HepG2 (cell line): ENCODE measurements at regions not wholly inside any gene's neighbourhood (a gene's known extent, or its start where the extent isn't known, plus 50 kb on each side); places are given as distances from the start of the nearest gene placed in this dataset.

Experiments used
- ATAD3A ChIP-seq: sonication (generic); formaldehyde crosslinking; IDR thresholded peaks from 2 replicates; pipeline ENCODE4 v1.4.0; 2020; ENCODE audit warnings: missing genetic modification reagents
- ESRRA ChIP-seq: sonication (generic); formaldehyde crosslinking; IDR thresholded peaks from 2 replicates; pipeline ENCODE4 v1.5.1; 2020; ENCODE audit warnings: mild to moderate bottlenecking, low read depth, missing genetic modification reagents
- FOXA3 ChIP-seq: IDR thresholded peaks from 2 replicates; pipeline ENCODE4 v1.6.1; 2016; ENCODE audit warnings: missing genetic modification reagents, missing compliant biosample characterization
- FOXO4 ChIP-seq: sonication (generic); formaldehyde crosslinking; conservative IDR thresholded peaks from 2 replicates; pipeline ENCODE4 v1.8.1; 2023; ENCODE audit warnings: missing genetic modification reagents
- GRHL1 ChIP-seq: sonication (generic); formaldehyde crosslinking; conservative IDR thresholded peaks from 2 replicates; pipeline ENCODE4 v1.8.0; 2022; ENCODE audit warnings: missing genetic modification reagents

DNA sequence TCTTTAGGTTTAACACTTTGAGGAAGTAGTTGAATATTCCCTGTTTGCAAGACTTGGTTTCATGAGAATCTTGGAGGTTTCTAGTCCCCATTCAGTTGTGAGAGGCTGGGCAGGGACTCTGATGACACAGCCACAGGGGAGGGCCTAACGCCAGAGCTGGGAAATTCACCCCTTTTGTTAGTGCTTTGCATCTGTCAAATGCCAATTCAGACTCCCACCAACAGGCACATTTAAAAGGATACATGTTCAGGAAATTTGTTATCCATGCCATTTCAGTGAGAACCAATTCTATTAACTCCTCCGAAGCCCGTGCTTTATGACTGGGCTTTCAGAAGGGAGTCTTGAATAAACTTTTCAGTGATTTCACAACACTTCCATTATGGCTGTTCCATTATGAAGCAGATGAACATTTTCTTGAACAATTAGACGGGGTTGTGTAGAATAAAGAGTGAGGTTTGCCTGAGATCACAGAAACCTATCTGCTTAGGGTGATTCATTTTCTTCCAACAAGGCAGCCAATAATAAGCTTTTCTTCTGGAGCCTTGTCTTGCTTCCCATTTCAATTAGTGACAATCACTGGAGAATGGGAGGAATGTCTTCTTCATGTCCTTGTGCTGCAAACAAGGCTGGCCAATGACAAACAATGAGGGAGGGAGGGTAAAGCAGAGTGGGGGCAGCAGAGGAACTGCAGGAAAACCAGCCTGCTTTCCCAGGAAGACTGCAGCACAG is 90.6 kb downstream of the SOX14 start:
- no peak for TF ChIP-seq GRHL1 (CRISPR knock-in tag)
- TF ChIP-seq ATAD3A = no peak
- TF ChIP-seq ESRRA (CRISPR knock-in tag) = no peak
- TF ChIP-seq FOXO4 = no peak
- TF ChIP-seq FOXA3 (CRISPR knock-in tag) = no peak
